ENCODE measurements at regions not wholly inside any gene's neighbourhood (a gene's known extent, or its start where the extent isn't known, plus 50 kb on each side); places are given as distances from the start of the nearest gene placed in this dataset.
"Not testable (repeated sequence)": the region's sequence is repeated elsewhere in the genome, so short reads cannot be mapped to it uniquely, and the experiment has no call there.

DNA sequence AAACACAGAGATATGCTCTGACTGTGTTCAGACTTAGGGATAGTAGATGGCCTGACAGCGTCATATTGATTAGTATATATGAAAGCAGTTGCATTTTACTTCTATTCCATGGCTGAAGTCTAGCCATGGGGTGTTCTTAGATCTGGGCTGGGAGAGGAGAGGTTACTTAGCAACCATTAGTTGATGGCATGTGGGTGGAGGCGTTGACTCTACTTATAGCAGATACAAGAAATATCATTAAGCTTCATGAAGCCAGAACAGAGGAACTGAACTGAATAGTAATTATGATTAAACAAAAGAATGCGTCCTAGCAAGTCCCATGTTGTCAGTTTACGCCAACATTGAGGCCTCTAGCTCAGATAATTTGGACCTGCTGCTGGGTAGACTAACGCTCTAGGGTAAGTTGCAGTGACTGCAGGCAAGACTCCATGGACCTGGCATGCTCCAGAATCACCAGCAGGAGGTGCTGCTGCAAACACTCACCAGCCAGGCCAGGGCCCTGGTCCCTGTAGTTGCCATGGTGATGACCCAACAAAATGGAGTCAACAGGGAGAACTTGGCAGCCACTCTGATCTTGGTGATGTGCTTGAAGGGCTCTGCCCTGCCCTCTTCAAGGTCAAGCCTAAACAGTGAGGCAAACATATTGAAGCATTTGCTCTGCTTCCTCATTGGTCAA, 477.3 kb downstream of the PREX1 start:
- DNase-seq: no peak

DNA sequence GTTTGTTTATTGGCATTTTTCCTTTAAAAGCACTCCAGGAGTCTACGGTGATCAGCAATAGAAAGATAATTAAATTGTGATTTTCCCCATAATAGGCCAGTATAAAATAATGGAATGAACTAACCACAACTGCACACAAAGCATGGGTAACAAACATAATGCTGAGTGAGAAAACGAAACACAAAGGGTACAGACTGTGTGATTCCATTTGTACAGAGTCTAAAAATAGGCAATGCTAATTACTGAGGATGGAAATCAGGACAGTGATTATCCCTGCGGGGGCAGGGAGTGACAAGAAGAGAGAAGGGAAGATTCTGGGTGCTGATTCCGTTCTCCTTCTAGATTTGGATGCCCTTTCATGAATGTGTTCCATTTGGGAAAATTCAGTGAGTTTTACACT, 478.1 kb downstream of the PREX1 start:
- DNase-seq: no peak

DNA sequence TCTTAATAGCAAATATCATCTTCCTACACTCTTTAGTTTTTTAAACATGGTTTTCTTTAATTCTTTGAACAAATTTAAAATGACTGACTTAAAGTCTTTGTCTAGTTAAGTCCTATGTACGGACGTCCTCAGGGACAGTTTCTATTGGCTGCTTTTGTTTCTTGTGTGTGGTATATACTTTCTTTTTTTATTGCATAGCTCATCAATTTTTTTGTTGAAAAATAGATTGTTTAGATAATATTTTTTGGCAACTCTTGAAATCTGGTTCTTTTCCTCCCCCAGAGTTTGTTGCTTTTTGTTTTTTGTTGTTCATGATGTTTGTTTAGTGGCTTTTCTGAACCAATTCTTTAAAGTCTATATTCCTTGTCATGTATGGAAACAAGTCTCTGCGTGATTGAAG, 479.8 kb downstream of the PREX1 start:
- DNase-seq: no peak

DNA sequence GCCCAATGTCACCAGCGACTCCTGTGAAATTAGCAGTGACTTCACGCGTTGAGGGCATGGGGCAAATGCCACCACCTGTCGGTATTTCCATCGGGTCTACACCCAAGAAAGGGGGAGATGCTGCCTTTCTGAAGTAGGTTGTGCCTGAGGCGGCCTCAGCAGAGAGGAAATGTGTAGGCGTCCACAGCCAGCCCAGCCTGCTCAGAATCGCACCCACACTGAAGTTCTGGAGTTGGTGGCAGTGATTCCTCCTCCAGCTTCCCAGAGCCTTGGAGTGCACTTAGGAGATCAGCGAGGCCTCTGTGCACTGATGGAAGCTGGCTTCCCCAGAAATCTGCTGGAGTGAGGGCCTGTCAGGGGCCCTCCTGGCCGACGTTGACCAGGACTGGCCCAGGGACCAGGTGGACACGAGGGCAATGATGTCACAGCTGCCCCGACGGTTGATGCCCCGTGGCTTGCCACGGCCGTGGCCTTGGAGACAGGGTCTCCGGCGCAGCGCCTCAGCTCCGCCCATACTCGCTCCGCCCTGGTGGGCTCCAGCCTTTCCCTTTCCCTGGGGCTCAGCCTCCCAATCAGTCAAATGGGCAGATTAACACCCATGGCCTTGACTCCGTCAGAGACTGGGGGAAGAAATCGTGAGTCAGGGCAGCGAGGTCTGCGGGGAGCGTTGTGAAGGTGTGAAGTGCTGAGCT, 484.8 kb downstream of the PREX1 start:
- no peak for DNase-seq

DNA sequence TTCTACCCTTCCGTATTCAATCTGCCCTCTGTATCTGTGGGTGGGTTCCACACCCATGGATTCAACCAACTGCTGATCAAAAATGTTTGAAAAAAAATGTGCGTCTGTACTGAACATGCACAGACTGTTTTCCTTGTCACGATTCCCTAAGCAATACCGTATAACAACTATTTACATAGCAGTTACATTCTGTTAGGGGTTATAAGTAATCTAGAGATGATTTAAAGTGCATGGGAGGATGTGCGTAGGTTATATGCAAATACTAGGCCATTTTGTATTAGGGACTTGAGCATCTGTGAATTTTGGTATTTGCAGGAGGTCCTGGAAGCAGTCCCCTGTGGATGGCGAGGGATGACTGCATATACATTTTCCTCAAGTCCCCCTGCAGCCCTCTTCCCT, 486.9 kb downstream of the PREX1 start:
- no peak for DNase-seq

DNA sequence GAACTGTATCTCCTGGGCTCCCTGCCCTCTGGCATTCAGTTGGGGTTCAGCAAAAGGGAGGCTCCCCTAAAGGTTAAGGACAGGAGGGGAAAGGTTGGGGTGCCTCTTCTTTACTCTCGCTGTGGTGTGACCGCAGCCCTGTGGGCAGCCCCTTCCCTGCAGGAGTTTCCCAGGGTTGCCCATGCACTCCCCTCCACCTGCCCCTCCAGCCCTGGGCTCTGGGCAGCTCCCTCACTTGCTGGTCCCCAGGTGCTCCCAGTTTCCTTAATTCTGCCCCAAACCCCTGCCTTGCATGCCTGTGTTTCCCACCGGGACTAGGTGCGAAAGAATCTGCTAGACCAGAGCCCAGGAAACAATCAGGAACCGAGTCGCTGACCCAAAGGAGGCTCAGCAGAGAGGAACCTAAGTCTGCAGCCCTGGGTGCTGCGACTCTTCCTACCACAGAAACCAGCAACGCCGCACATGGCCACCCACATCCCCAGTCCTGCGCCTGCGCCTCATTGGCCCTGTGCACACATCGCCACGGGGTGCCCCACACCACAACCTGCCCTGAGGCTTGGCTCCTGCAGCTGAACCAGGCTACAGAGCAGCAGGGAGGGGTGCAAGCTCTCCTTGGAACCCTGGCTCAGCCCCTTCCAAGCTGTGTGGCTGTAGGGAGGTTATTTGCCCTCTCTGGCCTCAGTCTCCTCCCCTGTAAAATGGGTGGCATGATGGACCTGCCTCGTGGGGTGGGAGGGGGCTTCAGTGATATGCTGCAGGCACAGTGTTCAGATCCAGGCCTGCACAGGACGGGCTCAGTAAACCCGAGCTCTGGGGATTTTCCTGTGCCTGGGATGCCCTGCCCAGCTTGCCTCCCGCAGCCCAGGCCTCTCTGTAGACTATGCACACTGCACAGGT, 487.6 kb downstream of the PREX1 start:
- DNase-seq: no peak

DNA sequence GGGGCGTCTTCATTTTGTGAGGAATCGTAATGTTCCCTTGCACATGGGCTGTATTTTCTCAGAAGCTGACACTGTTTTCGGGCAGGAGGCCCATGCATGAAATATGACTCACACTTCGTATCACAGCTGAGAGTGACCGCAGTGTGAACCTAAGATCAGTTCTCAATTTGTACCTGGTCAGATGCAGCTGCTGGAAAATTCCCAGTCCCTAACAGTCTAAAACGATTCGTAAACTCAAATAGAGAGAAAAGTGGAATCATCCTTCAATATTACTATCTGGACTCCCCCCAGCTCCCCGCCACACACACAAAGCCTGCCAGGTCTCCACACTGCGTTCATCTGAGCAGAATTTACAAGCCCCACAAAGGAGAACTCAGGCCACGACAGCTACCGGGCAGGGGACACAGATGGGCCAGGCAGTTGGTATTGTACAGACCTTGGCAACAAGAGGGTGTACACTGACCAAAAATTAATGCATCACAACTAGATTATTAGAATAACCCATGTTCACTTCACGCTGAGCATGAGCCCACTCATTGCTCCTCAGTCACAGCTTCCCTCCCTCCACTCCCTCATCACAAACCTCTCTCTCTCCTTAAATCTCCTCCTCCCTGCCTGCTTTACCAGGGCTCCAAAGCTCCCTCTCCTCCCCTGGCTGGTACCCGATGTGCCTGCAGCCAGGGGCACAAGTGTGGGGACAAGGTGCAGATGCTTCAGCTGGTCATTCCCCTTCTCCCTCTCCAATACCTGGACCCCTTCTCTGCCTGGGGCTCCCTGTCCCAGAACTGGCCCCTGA, 488.4 kb downstream of the PREX1 start:
- no peak for DNase-seq

DNA sequence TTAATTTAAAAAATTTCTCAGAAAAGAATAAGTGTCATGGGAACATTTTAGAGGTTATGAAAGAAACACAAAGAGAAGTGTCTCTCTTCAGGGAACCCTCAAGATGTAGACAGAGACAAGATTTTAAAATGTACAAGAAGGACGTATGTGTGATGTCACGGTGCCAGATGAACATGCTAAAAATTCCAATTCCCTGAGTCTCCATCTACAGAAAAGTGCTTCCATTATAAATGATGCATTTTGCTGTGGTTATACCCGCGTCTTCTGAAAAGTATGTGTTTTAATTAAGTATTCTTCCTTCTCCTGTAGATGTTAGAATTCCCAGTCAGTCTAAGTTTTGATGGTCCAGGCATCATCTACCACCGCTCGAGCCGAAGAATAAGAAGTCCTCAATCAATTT, 489.1 kb downstream of the PREX1 start:
- DNase-seq: no peak

DNA sequence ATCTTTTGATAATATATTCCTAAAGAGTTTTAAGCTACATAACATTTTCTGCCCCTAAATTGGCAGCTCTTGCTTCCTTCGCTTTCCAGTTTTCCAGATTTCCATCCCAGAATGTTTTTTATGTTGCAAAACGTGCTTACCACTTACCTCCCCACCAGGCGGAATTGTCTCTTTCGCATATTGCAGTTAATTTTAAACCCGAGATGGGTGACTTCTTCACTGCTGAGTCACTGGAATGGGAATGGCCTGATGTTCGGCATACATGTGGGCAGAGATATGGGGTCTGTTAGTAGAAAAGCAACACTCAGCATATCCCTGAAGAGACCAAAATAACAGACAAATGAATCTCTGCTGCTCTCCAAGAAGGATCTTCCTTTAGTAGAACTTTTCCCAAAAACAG, 491.2 kb downstream of the PREX1 start:
- DNase-seq: no peak

DNA sequence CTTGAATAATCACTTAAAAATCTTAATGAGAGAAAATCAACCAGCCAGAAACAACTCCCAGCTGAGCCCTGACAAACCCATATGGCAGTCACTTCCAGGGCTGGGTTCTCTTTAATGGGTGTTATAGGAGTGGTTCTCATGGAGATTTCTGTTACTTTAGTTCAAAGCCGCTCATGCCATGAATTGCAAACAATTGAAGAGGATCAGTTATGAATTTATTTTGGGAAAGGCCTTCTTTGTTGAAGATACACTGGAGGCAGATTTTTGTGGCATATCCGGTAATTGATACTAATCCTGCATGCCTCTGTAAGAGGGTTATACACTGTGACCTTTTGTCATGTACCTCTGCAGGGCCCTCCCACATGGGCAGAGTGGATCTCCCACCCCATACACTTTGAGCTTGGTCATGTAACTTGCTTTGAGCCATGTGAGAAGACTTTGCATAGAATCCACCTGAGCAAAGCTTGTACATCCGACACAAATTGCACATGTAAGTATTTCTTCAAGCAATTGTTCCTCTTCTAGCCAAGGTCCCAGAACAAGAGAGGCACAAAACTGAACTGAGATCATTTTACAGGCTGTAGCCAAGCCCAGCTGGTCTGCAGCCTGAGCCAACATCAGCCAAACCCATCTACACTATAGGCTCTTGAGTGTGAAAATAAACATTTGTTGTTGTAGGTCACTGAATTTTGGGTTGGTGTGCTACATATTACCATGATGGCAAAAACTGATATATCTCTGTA, 492.3 kb downstream of the PREX1 start:
- DNase-seq: no peak

DNA sequence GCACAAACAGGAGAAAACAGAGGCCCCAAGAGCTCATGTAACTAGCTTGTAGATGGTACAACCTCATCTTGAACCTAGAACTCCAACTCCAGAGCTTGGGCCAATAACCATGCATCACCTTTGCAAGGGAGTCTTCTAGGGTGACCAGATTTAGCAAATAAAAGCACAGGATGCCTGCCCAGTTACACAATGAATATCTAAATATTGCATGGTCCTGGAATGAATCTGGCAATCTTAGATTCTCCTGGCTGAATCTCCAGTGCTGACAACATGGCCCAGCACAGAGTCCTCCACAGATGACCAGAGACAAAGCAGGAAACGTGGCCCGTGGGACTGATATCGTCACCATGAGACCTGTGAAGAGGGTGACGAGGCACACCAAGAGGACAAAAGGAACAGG, 494.1 kb downstream of the PREX1 start:
- no peak for DNase-seq

DNA sequence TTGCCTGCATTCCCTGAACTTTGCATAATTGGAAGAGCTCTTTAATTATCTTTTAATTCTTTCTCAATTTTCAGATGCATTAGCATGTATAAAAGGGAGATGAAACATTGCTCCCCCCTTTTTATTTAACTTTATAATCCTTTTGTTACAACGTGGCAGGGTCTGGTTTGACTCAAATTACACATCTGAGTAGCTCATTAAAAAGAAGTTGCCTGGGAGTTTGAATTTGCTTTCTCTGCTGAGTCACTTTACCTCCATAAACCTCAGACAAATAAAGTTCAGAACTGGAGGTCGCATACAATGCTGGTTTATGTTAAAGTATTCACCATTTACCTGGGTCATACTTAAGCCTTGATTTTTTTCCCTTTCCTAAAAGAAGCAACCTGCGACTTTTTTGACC, 495.2 kb downstream of the PREX1 start:
- no peak for DNase-seq

DNA sequence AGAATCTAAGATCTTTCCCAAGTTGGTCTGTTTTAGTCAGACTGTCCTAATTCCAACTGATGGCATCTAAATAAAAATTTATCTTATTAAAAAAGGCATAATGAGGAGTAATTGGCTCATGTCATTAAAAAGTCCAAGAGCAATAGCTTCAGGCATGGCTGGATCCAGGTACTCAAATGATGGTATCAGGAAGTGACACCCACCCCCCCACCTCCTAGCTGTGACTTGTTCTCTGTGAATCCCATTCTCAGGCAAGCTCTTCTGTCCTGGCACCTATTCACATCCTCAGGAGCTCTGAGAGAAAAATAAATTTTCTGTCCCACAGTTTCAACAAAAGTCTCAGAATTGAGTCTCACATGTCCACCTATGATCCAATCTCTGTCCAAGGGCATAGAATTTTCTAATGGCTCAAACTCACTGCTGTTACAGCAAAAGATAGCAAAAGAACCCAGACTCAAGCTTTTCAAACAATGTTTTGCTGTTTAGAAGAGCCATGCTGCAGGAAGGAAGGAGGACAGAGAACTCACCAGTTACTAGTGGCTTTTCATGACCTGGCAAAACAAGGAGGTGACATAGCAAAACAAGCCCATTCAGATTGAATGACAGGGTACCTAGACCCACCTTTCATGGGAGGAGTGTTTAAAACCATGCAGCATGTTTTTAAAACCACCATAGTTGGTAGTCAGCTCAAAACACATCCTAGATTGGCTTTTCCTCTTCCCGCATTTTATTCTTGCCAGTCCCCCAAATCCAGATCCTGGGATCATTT, 496.1 kb downstream of the PREX1 start:
- no peak for DNase-seq

DNA sequence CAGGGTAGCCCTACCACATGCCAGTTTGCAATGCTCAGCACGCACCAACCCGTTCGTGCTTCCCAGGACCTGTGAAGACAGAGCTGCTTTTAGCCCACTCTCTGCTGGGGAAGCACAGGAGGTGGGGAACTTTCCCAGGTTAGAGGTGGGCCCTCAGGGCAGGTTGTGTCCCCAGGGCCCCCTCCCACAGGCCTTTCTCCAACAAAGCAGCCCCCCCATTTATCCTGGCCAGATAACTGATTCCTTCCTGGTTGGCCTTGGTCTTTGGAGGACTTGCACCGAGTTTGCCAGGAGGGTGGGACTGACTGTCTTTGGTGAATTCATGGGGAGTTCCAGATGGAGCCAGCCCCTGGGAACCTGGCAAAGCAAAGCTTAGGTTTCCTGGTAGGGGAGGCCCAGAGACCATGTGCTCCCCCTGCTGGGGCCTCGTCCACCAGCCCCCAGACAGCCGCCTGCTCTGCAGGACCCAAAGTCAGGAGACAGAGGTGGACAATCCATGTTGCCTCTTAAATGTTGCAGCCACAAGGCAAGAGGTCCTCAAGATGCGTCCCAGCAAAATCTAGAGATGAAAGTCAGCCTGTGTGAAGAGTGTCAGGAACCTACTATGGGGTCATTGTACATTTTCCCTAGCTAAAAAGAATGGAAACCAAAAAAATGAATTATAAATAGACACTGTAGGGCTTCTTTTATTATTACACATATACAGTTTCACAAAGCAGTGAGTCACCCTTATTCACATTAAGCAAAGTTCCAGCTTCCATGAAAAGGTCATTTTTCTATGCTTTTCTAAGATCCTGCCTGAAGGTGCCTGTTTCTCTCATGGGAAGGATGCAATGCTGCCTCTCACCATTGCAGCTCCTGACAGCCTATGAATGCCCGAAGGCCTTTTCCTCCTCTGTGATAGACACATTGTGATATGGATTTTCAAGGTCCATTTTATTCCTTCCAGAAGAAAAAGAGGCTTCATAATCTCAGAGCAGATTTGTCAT, 497.8 kb downstream of the PREX1 start:
- DNase-seq: peak in 1 of 2 experiments; percentile 1

DNA sequence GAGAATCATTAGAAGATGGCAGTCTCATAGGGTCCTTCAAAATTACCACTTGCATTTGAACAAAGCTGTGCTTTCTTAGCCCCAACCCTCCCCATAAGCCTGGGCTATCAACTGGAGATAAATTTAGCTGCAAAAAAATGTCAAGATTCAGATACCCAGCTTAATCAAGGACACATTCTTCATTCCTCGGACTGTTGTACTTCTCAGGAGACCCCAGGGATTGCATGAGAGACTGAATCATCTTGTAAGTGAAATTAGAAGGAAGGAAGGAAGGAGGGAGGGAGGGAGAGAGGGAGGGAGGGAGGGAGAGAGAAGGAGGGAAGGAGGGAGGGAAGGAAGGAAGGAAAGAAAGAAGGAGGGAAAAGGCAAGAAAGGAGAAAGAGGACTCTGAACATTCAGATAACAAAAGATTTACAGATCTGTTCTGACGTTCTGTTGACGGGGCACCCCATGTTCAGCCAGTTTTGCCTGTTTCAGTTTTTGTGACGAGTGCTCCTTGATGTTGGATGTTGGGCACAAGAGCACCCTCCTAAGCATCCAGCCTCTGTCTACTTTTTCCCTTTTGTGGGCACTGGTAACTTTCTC, 498.7 kb downstream of the PREX1 start:
- no peak for DNase-seq

DNA sequence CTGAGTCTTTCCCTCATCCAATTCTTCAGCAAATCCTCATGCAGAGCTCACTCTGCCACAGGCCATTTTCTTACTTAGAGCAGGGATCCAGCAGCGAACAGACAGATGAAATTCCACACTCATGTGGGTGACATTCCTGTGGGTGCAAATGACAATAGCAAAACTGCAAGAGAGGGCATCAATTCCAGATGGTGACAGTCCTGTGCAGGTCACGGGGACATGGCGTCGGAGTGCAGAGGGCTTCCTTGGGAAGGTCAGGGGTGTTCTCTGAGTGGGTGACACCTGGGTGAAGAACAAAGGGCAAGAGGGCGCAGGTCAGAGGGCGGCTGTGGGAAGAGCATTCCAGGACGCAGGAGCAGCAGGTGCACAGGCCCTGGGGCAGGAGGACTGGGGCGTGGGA, 500.0 kb downstream of the PREX1 start:
- not testable (repeated sequence) for DNase-seq

DNA sequence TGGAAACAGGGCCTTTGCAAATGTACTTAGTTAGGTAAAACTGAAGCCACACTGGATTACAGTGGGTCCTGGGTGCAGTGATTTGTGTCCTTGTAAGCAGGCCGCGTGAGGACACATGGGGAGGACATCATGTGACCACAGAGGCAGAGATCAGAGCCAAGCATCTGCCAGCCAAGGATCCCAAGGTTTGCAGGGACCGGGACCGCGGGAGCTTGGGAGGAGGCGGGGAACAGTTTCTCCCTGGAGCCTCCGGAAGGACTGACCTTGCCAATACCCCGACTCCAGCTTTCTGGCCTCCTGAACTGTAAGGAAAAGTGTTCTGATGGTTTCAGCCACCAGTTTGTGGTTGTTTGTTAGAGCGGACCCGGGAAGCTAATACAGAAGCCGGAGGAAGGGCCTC, 500.9 kb downstream of the PREX1 start:
- DNase-seq: no peak

DNA sequence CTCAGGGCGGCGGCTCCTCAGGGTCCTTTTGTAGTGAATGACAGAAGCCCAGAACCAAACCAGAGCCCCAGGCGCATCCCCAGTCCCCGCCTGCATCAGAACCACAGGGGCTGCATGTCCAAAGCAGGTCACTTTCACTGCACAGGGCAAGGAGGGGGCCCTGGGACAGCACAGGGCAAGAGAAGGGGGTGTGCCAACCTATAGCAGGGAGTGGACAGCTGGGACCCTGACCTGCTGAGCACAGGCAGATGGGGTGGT, 501.4 kb downstream of the PREX1 start:
- no peak for DNase-seq

DNA sequence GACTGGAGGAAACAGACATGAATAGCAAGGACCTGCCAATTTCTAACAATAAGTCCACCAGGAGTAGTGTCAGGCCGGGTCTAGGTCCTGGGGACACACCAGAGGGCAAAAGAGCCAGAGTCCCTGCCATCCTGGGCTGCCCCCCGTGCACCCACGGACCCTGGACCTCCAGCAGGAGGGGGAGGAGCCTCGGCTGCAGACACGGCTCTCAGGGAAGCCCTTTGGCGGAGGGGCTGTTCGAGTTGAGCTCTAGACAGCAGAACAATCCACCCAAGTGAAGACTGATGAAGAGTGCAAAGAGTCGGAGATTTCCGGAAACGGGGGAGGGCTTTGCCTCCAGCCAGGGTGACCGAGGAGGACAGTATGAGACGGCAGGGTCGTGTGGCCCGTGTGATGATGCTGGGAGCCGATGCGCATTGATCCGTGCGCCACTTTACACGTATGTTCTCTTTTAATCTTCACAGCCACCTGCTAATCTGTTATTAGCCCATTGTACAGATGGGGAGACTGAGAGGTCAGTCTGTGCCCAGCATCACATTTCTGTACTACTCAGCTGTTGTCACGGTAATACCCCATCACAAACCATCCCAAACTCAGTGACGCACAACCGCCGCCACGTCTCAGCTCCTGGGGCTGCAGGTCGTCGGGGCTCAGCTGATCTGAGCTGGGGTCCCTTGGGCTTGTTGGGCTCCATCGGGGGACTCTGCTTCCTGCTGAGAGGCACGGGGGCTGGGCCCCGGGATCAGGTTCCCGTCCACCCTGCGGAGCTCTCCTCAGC, 502.0 kb downstream of the PREX1 start:
- DNase-seq: no peak
